Liver (tissue), 8 donors: ENCODE measurements at regions not wholly inside any gene's neighbourhood (a gene's known extent, or its start where the extent isn't known, plus 50 kb on each side); places are given as distances from the start of the nearest gene placed in this dataset.

Experiments
- DNase-seq: peaks from one replicate; pipeline ENCODE4 v3.0.0-alpha.2; 2017; ENCODE audit warnings: low spot score
- H3K27ac ChIP-seq, 2 donors: one replicate each; pipeline ENCODE4 v1.7.0; 2013; ENCODE audit warnings: inconsistent platforms in 2 of 2, low read length in 2 of 2, control low read depth in 1 of 2, low read depth in 1 of 2, mild to moderate bottlenecking in 1 of 2
- H3K27me3 ChIP-seq, 4 donors: one replicate each; pipeline versions ENCODE4 v1.6.1 to v1.7.0; 2013; ENCODE audit warnings: low read length in 3 of 4, inconsistent platforms in 1 of 4, mild to moderate bottlenecking in 1 of 4, moderate library complexity in 1 of 4; ENCODE audit not compliant: control insufficient read depth in 4 of 4, insufficient read depth in 4 of 4
- H3K36me3 ChIP-seq, 4 donors: one replicate each; pipeline versions ENCODE4 v1.6.1 to v1.7.0; 2013; ENCODE audit warnings: low read length in 3 of 4, mild to moderate bottlenecking in 3 of 4, low read depth in 1 of 4, moderate library complexity in 1 of 4; ENCODE audit not compliant: control insufficient read depth in 4 of 4, insufficient read depth in 3 of 4
- H3K4me1 ChIP-seq, 4 donors: one replicate each; pipeline versions ENCODE4 v1.6.1 to v1.7.0; 2013; ENCODE audit warnings: low read length in 3 of 4, mild to moderate bottlenecking in 3 of 4, moderate library complexity in 1 of 4; ENCODE audit not compliant: control insufficient read depth in 4 of 4, insufficient read depth in 4 of 4
- H3K4me3 ChIP-seq, 3 donors: one replicate each; pipeline versions ENCODE4 v1.6.1 to v1.7.0; 2013; ENCODE audit warnings: low read length in 3 of 3, control low read depth in 1 of 3, low read depth in 1 of 3, mild to moderate bottlenecking in 1 of 3
- H3K9ac ChIP-seq, 2 donors: one replicate each; pipeline ENCODE4 v1.7.0; 2013; ENCODE audit warnings: low read length in 2 of 2, mild to moderate bottlenecking in 2 of 2, moderate library complexity in 2 of 2, control low read depth in 1 of 2, low read depth in 1 of 2
- H3K9me3 ChIP-seq, 4 donors: one replicate each; pipeline versions ENCODE4 v1.6.1 to v1.7.0; 2013; ENCODE audit warnings: low read length in 3 of 4; ENCODE audit not compliant: control insufficient read depth in 4 of 4
- CTCF ChIP-seq: fragments of 150-350 bp; IDR thresholded peaks from 2 replicates; pipeline ENCODE4 v1.5.1; 2017; ENCODE audit warnings: improper control_type of control experiment, low read depth, low read length; ENCODE audit not compliant: missing input control
- EGR1 ChIP-seq, 2 donors: IDR thresholded peaks; 2 replicates each; pipeline ENCODE4 v1.6.1; 2016 to 2018; ENCODE audit warnings: antibody characterized with exemption in 2 of 2, low read depth in 2 of 2
- FOXA1 ChIP-seq: IDR thresholded peaks from 2 replicates; pipeline ENCODE4 v1.6.1; 2016; ENCODE audit warnings: antibody characterized with exemption
- FOXA2 ChIP-seq: IDR thresholded peaks from 2 replicates; pipeline ENCODE4 v1.6.1; 2016; ENCODE audit warnings: antibody characterized with exemption
- GABPA ChIP-seq, 2 donors: IDR thresholded peaks in 1 of 2; conservative IDR thresholded peaks in 1 of 2; 2 replicates each; pipeline ENCODE4 v1.6.1; 2016; ENCODE audit warnings: antibody characterized with exemption in 2 of 2, mild to moderate bottlenecking in 1 of 2, moderate library complexity in 1 of 2
- HNF4A ChIP-seq, 2 donors: conservative IDR thresholded peaks; 2 replicates each; pipeline ENCODE4 v1.6.1; 2016; ENCODE audit warnings: antibody characterized with exemption in 2 of 2, mild to moderate bottlenecking in 2 of 2
- JUND ChIP-seq, 2 donors: IDR thresholded peaks; 2 replicates each; pipeline ENCODE4 v1.6.1; 2016; ENCODE audit warnings: antibody characterized with exemption in 2 of 2
- RAD21 ChIP-seq, 2 donors: IDR thresholded peaks; 2 replicates each; pipeline ENCODE4 v1.6.1; 2016; ENCODE audit warnings: antibody characterized with exemption in 2 of 2, mild to moderate bottlenecking in 2 of 2
- REST ChIP-seq: IDR thresholded peaks from 2 replicates; pipeline ENCODE4 v1.6.1; 2016; ENCODE audit warnings: antibody characterized with exemption, mild to moderate bottlenecking
- RXRA ChIP-seq, 2 donors: IDR thresholded peaks; 2 replicates each; pipeline ENCODE4 v1.6.1; 2017 to 2018; ENCODE audit warnings: antibody characterized with exemption in 2 of 2, mild to moderate bottlenecking in 1 of 2
- SP1 ChIP-seq: IDR thresholded peaks from 2 replicates; pipeline ENCODE4 v1.6.1; 2018; ENCODE audit warnings: antibody characterized with exemption, mild to moderate bottlenecking
- TAF1 ChIP-seq: conservative IDR thresholded peaks from 2 replicates; pipeline ENCODE4 v1.6.1; 2016; ENCODE audit warnings: antibody characterized with exemption, mild to moderate bottlenecking
- YY1 ChIP-seq: IDR thresholded peaks from 2 replicates; pipeline ENCODE4 v1.6.1; 2016; ENCODE audit warnings: antibody characterized with exemption, mild to moderate bottlenecking
- ZBTB33 ChIP-seq: IDR thresholded peaks from 2 replicates; pipeline ENCODE4 v1.6.1; 2016; ENCODE audit warnings: antibody characterized with exemption
- WGBS: extraction: QIAGEN DNeasy Blood & Tissue Kit; methylation state at CpG from one replicate; pipeline ENCODE4 v1.1.7; 2013; 5-methylcytosine and 5-hydroxymethylcytosine counted together
- TF ChIP-seq, protein P1 (sequence below): IDR thresholded peaks from 2 replicates; pipeline ENCODE4 v1.6.1; 2016; ENCODE audit warnings: antibody characterized with exemption
- TF ChIP-seq, protein P2 (sequence below): IDR thresholded peaks from 2 replicates; pipeline ENCODE4 v1.6.1; 2016; ENCODE audit warnings: antibody characterized with exemption
- donor health status: healthy.
- donor health status: healthy.
- donor health status: healthy.
- donor health status: healthy.
- donor health status: healthy.

- no peaks in the 10 kb centered on the region for H3K36me3 ChIP-seq
- no peak for TF ChIP-seq FOXA2
- no peak for TF ChIP-seq EGR1 (IDR thresholded peaks at IDR 0.05; ENCODE audit: low read depth in 2 of 2)
- TF ChIP-seq JUND (IDR thresholded peaks at IDR 0.05): no peak
- no peak for TF ChIP-seq RAD21 (IDR thresholded peaks at IDR 0.05)
- TF ChIP-seq GABPA (IDR thresholded peaks at IDR 0.05 in 1 of 2, conservative IDR thresholded peaks at IDR 0.05 in 1 of 2): no peak
- TF ChIP-seq, protein P1, sequence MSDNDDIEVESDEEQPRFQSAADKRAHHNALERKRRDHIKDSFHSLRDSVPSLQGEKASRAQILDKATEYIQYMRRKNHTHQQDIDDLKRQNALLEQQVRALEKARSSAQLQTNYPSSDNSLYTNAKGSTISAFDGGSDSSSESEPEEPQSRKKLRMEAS: no peak
- no peak for TF ChIP-seq ZBTB33
- no peak for TF ChIP-seq REST
- TF ChIP-seq SP1: no peak
- TF ChIP-seq RXRA (IDR thresholded peaks at IDR 0.05): no peak
- TF ChIP-seq HNF4A (conservative IDR thresholded peaks at IDR 0.05): no peak
- TF ChIP-seq CTCF: no peak
- TF ChIP-seq, protein P2, sequence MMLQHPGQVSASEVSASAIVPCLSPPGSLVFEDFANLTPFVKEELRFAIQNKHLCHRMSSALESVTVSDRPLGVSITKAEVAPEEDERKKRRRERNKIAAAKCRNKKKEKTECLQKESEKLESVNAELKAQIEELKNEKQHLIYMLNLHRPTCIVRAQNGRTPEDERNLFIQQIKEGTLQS: no peak
- TF ChIP-seq FOXA1: no peak
- no peak for TF ChIP-seq YY1
- TF ChIP-seq TAF1: no peak
- no peak overlapping the region for H3K4me3 ChIP-seq
- no peak overlapping the region for H3K9ac ChIP-seq
- H3K27me3 ChIP-seq: no peaks in the 10 kb centered on the region
- H3K27ac ChIP-seq: no peak overlapping the region
- WGBS: 98% methylated on average over 4 of the region's 4 CpGs
- peaks cover 0 to 3% (median 0%) of the 10 kb centered on the region in 4 donors for H3K4me1 ChIP-seq
- no peak for DNase-seq
- H3K9me3 ChIP-seq: no peaks in the 10 kb centered on the region
These were observed 354.8 kb upstream of the SOX5 start for GRCh38 chr12:24304285-24304684.

GRCh38 chr12:24302708-24303107 is 353.2 kb upstream of the SOX5 start:
- DNase-seq: no peak
- no peaks in the 10 kb centered on the region for H3K36me3 ChIP-seq
- no peaks in the 10 kb centered on the region for H3K9me3 ChIP-seq
- no peak overlapping the region for H3K9ac ChIP-seq
- H3K4me1 ChIP-seq: no peaks in the 10 kb centered on the region
- no peak overlapping the region for H3K4me3 ChIP-seq
- H3K27ac ChIP-seq: no peak overlapping the region
- WGBS: 36% methylated on average over 1 of the region's 1 CpG
- H3K27me3 ChIP-seq: no peaks in the 10 kb centered on the region
- TF ChIP-seq ZBTB33 (no peak), HNF4A (conservative IDR thresholded peaks at IDR 0.05) (peak; percentile 12 to 14)
